SW480 (cell line): ENCODE measurements at regions not wholly inside any gene's neighbourhood (a gene's known extent, or its start where the extent isn't known, plus 50 kb on each side); places are given as distances from the start of the nearest gene placed in this dataset.

Experiments
- DNase-seq: peaks from one replicate; pipeline ENCODE4 v3.0.0-alpha.2; 2016; ENCODE audit warnings: low spot score

GRCh38 chr9:24625097-24625496 is 79.4 kb upstream of the IZUMO3 start:
- no peak for DNase-seq

GRCh38 chr9:24624481-24624880 is 78.8 kb upstream of the IZUMO3 start:
- no peak for DNase-seq

- DNase-seq, result no peak
Measured at GRCh38 chr9:24620741-24621140, 75.0 kb upstream of the IZUMO3 start.

GRCh38 chr9:24616863-24617262 is 71.2 kb upstream of the IZUMO3 start:
- no peak for DNase-seq

- no peak for DNase-seq
Measured at GRCh38 chr9:24614070-24614469, 68.4 kb upstream of the IZUMO3 start.

GRCh38 chr9:24608599-24608998 is 62.9 kb upstream of the IZUMO3 start:
- no peak for DNase-seq

- peak; percentile 65 for DNase-seq
Measured at GRCh38 chr9:24602693-24603352, 57.1 kb upstream of the IZUMO3 start.
